ENCODE measurements at regions not wholly inside any gene's neighbourhood (a gene's known extent, or its start where the extent isn't known, plus 50 kb on each side); places are given as distances from the start of the nearest gene placed in this dataset.
"Not testable (repeated sequence)": the region's sequence is repeated elsewhere in the genome, so short reads cannot be mapped to it uniquely, and the experiment has no call there.

GRCh38 chr10:4429571-4429970 lies 396.4 kb upstream of the AKR1E2 start:
- no peak for DNase-seq

DNA sequence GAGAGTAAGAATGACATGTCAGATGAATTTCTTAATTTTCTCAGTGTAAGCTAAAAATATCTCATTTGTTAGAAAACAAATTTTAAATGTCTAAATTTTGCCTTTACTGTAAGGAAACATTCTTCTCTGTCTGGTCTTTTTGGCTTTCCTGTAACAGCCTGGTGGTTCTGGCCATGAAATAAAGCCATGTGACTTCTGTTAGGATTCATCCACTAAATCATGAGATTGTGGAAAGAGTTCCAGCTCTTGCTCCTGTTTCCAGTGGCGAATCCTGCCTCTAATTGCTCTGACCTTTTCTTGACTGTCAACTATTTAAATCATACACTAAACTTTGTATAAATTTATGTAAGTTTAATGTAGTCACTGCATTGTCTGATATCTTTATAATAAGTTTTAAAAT lies 398.5 kb upstream of the AKR1E2 start:
- no peak for DNase-seq

GRCh38 chr10:4426866-4427265 lies 399.1 kb upstream of the AKR1E2 start:
- no peak for DNase-seq

GRCh38 chr10:4409319-4409718 lies 416.7 kb upstream of the AKR1E2 start:
- no peak for DNase-seq

DNA sequence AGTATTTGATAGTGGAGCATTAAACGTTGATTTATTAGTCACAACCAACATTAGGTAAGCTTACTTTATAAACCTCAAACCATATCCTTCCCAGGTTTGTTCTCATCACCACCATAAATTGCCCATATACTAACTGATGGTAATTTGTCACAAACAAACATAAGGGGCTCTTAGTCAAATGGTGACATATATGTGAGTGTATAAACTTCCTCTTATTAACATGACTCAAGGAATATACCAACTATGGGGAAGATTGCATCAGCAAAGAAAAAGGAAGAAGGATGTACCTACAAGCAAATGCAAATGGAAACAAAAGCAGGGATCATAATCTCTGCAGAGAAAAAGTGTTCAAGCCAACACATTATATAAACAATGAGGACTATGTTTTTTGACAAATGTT lies 418.2 kb upstream of the AKR1E2 start:
- DNase-seq: no peak

- DNase-seq: no peak
These were observed 420.2 kb upstream of the AKR1E2 start for GRCh38 chr10:4405828-4406227.

GRCh38 chr10:4403638-4404252 lies 422.3 kb upstream of the AKR1E2 start:
- no peak for DNase-seq

- not testable (repeated sequence) for DNase-seq
These were observed 424.9 kb upstream of the AKR1E2 start for GRCh38 chr10:4401080-4401479.

- DNase-seq: no peak
These were observed 426.5 kb upstream of the AKR1E2 start for GRCh38 chr10:4399556-4399955.

- no peak for DNase-seq
These were observed 427.4 kb upstream of the AKR1E2 start for GRCh38 chr10:4398602-4399001.

- DNase-seq: no peak
These were observed 428.7 kb upstream of the AKR1E2 start for GRCh38 chr10:4397337-4397736.

GRCh38 chr10:4396401-4397283 lies 429.4 kb upstream of the AKR1E2 start:
- DNase-seq: no peak

GRCh38 chr10:4395731-4396130 lies 430.3 kb upstream of the AKR1E2 start:
- DNase-seq: no peak

DNA sequence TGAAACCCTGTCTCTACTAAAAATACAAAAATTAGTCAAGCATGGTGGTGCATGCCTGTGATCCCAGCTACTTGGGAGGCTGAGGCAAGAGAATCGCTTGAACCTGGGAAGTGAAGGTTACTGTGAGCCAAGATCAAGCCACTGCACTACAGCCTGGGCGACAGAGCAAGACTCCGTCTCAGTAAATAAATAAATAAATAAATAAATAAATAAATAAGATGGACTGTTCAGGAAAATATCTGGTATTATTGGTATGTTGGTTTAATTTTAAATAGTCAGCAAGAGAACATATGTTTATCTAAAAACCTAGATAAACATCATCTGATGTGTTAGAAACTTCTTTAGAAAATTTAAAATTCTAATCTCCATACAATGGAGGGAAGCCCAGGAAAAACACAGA lies 431.6 kb upstream of the AKR1E2 start:
- not testable (repeated sequence) for DNase-seq

- no peak for DNase-seq
These were observed 434.3 kb upstream of the AKR1E2 start for GRCh38 chr10:4391683-4392082.

GRCh38 chr10:4390219-4390618 lies 435.8 kb upstream of the AKR1E2 start:
- DNase-seq: no peak

DNA sequence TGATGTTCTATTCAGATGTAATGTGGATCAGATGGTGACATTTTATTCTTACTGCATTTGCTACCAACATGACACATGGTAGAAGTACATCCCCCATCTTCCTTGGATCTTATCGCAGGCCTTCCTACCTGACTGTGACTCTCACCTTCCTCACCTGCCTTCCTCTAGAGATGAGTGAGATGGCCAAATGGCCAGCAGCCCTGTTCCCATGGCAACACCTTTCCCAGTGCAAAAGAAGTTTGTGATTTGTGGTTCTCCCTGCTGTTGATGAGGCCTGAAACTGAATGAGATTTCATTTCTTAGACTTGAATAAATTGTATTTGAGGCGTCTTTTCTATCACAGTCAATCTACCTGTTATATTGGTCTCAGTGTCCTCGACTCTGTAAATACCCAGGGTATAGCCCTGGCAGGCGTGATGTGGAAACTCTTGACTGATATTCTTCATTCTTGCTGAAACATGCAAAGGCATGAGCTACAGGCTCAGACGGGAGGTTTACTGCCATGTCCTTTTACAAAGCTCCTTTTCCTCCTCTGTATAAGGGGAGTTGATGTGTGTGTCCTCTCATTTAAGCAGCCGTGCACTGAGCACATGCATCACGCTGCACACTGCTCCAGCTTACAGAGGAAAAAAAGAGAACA lies 440.7 kb upstream of the AKR1E2 start:
- DNase-seq: no peak

- no peak for DNase-seq
These were observed 441.8 kb upstream of the AKR1E2 start for GRCh38 chr10:4384245-4384644.

DNA sequence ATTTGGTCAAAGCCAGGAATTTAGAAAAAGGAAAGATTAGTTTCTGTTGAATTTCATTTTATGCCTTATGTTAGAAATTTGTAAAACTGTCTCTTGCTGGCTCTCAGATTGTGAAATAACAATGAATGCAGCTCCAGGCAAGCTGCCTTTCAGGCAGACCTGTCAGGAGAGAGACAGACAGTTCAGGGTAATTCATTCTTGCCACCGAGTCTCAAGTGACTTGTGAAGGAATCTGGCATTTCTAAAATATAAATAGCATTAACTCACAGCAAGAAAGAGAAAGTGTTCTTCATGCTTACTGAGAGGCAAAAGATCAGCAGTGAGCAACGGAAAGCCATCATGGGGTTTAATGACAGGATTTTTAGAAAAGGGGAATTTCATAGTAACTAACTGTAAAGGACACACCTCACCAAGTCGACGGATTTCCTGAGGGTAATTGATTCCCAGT lies 442.3 kb upstream of the AKR1E2 start:
- no peak for DNase-seq

- no peak for DNase-seq
These were observed 443.2 kb upstream of the AKR1E2 start for GRCh38 chr10:4382811-4383210.

DNA sequence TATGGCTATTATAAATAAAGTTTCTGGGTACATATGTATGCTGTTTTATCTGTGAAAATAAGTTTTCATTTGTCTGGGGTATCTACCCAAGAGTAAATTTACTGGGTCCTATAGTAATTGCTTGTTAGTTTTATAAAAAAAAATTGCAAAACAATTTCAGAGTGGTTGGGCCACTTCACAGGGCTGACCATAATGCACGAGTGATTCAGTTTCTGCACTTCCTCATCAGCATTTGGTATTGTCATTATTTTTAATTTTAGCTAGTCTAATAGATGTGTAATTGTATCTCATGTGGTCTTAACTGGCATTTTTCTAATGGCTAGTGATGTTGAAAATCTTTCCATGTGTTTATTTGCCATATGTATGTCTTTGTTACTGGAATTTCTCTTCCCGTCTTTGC lies 452.4 kb upstream of the AKR1E2 start:
- no peak for DNase-seq

DNA sequence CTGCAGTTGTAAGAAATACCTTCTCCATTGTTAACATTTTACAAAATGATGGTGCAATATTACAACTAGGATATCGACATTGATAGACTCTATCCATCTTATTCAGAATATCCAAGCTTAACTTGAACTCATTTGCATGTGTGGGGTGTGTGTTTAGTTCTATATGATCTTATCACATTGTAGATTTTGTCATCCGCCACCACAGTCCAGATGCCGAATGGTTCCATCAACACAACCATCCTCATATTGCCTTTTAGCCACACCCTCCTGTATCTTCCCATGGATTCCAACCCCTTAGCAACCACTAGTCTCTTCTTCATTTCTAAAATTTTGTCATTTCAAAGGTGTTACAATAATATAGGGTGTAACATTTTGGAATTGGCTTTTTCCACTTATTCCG lies 452.9 kb upstream of the AKR1E2 start:
- DNase-seq: no peak

DNA sequence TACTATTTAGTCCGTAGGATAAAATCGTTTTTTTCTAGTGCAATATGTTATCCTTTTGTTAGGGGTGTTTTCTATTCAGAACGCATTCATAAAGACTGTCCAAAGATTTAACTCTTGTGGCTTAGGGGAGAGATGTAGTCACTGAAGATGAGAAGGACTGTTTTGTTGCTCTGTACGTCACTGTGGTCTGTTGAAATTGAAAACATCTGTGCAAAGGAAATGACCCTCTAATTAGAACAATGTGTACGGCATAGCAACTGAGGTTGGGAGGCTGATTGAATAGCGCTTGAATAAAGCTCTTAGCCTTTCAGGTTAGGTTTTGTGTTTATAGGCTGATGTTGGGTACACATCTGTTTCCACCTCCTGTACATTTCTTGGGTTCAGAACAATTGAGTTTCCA lies 453.4 kb upstream of the AKR1E2 start:
- DNase-seq: no peak

GRCh38 chr10:4371691-4372295 lies 454.2 kb upstream of the AKR1E2 start:
- no peak for DNase-seq

All from stimulated activated CD4-positive, alpha-beta T cell treated with anti-CD3 and anti-CD28 coated beads, Interleukin-15, amount 100 ng/mL, for 24 hours (primary cell).